ENCODE measurements at regions not wholly inside any gene's neighbourhood (a gene's known extent, or its start where the extent isn't known, plus 50 kb on each side); places are given as distances from the start of the nearest gene placed in this dataset.
"Not testable (repeated sequence)": the region's sequence is repeated elsewhere in the genome, so short reads cannot be mapped to it uniquely, and the experiment has no call there.

DNA sequence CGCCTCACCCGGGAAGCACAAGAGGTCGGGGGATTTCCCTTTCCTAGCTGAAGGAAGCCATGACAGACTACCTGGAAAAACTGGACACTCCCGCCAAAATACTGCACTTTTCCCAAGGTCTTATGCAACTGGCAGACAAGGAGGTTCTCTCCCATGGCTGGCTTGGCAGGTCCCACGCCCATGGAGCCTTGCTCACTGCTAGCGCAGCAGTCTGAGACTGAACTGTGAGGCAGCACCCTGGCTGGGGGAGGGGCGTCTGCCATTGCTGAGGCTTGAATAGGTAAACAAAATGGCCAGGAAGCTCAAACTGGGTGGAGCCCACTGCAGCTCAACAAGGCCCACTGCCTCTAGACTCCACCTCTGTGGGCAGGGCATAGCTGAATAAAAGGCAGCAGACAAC lies 92.1 kb downstream of the C4BPA start:
- H3K4me1 ChIP-seq; DNase-seq; intact Hi-C loops (cut with DNase I; ENCODE audit: low total_unique reads); H3K27ac ChIP-seq; H3K4me3 ChIP-seq; H3K27me3 ChIP-seq (replicated peaks in 1 of 7); H3K36me3 ChIP-seq: not testable (repeated sequence)
- peaks cover 0 to 18% (median 7%) of the 10 kb centered on the region in 8 donors for H3K9me3 ChIP-seq
- WGBS, 5 donors, result 86 to 98% (median 93%) methylated on average over 5 to 7 of the region's 7 CpGs

DNA sequence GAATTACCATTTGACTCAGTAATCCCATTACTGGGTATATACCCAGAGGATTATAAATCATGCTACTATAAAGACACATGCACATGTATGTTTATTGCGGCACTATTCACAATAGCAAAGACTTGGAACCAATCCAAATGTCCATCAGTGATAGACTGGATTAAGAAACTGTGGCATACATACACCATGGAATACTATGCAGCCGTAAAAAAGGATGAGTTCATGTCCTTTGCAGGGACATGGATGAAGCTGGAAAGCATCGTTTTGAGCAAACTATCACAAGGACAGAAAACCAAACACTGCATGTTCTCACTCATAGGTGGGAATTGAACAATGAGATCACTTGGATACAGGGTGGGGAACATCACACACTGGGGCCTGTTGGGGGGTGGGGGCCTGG lies 97.5 kb downstream of the C4BPA start:
- 81 to 100% (median 95%) methylated on average over 3 of the region's 3 CpGs for WGBS, 5 donors
- DNase-seq, result not testable (repeated sequence)

DNA sequence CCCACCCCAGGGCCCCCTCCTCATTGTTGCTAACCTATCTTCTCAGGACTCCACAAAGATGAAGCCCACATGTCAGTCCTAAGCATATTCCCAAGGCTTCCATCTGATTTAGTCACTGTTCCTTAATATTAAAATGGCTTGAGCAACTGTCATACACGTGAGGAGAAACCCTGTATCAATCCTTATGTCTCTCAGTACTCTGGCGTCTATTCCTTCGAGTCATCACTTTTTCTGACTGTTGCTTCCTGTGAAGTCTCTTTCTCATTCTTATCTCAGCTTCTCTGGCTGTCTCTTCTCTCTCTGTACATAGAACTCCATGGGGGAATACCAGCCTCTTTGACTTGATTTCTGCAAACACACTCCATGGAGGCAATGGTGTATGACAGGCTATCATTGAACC lies 98.4 kb downstream of the C4BPA start:
- WGBS, 5 donors, result 61 to 78% (median 66%) methylated on average over 3 of the region's 3 CpGs
- peaks cover 0 to 14% (median 0%) of the 10 kb centered on the region in 6 donors for H3K4me1 ChIP-seq

More for the DNA sequence above, 97.5 kb downstream of the C4BPA start:
- H3K27ac ChIP-seq; intact Hi-C loops (cut with DNase I; ENCODE audit: low total_unique reads); H3K27me3 ChIP-seq (replicated peaks in 1 of 7); H3K36me3 ChIP-seq; H3K4me3 ChIP-seq: not testable (repeated sequence)
- H3K9me3 ChIP-seq, result peaks cover 0 to 19% (median 10%) of the 10 kb centered on the region in 8 donors
- peaks cover 0 to 14% (median 0%) of the 10 kb centered on the region in 6 donors for H3K4me1 ChIP-seq

DNA sequence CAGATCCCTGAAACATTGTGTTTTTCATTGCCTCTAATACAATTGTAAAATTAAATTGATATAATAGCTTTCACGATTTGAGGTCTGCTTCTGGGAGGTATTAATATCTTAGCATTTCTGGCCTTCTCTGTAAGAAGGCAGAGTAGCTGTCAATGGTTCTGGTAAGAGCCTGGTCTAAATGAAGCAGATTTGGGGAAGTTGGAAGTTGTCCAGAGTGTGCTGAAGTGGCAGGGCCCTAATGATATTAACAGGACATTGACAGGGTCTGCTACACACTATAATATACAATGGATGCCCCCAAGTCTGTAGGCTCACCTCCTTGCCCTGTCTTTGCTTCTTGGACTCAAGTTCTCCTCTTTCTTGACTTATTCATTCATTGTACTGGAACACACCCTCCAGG lies 99.5 kb downstream of the C4BPA start:
- Histone ChIP-seq H3K36me3 (no peaks in the 10 kb centered on the region), H3K9me3 (peaks cover 0 to 23% (median 13%) of the 10 kb centered on the region in 8 donors), H3K4me1 (peaks cover 0 to 14% (median 0%) of the 10 kb centered on the region in 6 donors), H3K27me3 (replicated peaks in 1 of 7) (no peaks in the 10 kb centered on the region), H3K4me3 (no peak overlapping the region), H3K27ac (peak overlapping the region in 1 of 8 donors; percentile 27)
- no peak for DNase-seq
- intact Hi-C loops (cut with DNase I; ENCODE audit: low total_unique reads), result no loop called here
- 89 to 100% (median 93%) methylated on average over 1 of the region's 1 CpG for WGBS, 5 donors
- TF ChIP-seq, protein P1, sequence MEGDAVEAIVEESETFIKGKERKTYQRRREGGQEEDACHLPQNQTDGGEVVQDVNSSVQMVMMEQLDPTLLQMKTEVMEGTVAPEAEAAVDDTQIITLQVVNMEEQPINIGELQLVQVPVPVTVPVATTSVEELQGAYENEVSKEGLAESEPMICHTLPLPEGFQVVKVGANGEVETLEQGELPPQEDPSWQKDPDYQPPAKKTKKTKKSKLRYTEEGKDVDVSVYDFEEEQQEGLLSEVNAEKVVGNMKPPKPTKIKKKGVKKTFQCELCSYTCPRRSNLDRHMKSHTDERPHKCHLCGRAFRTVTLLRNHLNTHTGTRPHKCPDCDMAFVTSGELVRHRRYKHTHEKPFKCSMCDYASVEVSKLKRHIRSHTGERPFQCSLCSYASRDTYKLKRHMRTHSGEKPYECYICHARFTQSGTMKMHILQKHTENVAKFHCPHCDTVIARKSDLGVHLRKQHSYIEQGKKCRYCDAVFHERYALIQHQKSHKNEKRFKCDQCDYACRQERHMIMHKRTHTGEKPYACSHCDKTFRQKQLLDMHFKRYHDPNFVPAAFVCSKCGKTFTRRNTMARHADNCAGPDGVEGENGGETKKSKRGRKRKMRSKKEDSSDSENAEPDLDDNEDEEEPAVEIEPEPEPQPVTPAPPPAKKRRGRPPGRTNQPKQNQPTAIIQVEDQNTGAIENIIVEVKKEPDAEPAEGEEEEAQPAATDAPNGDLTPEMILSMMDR (IDR thresholded peaks at IDR 0.05 in 8 of 11, conservative IDR thresholded peaks at IDR 0.05 in 3 of 11), result no peak
- TF ChIP-seq POLR2A (IDR thresholded peaks at IDR 0.05) (no peak), POLR2AphosphoS5 (IDR thresholded peaks at IDR 0.05) (no peak)

More for the DNA sequence above, 98.4 kb downstream of the C4BPA start:
- no peak for DNase-seq
- Histone ChIP-seq H3K27ac (no peak overlapping the region), H3K27me3 (replicated peaks in 1 of 7) (no peaks in the 10 kb centered on the region), H3K4me3 (no peak overlapping the region), H3K9me3 (peaks cover 0 to 26% (median 16%) of the 10 kb centered on the region in 8 donors), H3K36me3 (no peaks in the 10 kb centered on the region)
- intact Hi-C loops (cut with DNase I; ENCODE audit: low total_unique reads), result no loop called here
- TF ChIP-seq POLR2AphosphoS5 (IDR thresholded peaks at IDR 0.05) (no peak), POLR2A (IDR thresholded peaks at IDR 0.05) (no peak)
- TF ChIP-seq, protein P1 (IDR thresholded peaks at IDR 0.05 in 8 of 11, conservative IDR thresholded peaks at IDR 0.05 in 3 of 11), result no peak

DNA sequence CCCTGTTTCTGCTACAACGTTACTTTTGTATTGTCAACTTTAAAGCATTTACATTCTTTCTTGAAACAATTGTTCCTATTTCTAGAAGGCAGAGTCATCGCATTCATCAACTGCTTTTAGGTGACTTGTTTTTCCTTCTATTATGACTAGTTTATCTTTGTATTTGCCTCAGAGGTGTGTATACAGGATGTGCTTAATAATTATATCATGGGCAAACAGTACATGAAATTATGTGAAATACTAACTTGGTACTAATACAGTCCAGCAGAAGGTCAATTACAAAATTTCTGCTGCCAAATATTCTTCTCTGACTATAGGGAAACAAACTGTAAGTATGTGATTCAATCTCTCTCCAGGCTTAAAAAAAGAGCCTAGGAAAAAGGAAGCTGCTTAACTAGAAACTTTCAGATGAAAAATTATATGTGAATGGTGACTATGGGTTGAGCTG lies 101.6 kb downstream of the C4BPA start:
- intact Hi-C loops (cut with DNase I; ENCODE audit: low total_unique reads), result no loop called here
- Histone ChIP-seq H3K4me3 (no peak overlapping the region), H3K36me3 (no peaks in the 10 kb centered on the region), H3K27ac (peak overlapping the region; percentile 57 to 79 (median 76)), H3K27me3 (replicated peaks in 1 of 7) (no peaks in the 10 kb centered on the region), H3K4me1 (peaks cover 0 to 14% (median 0%) of the 10 kb centered on the region in 6 donors), H3K9me3 (peaks cover 0 to 21% (median 8%) of the 10 kb centered on the region in 8 donors)
- TF ChIP-seq POLR2AphosphoS5 (IDR thresholded peaks at IDR 0.05), result no peak
- TF ChIP-seq, protein P1 (IDR thresholded peaks at IDR 0.05 in 8 of 11, conservative IDR thresholded peaks at IDR 0.05 in 3 of 11), result no peak
- no peak for TF ChIP-seq POLR2A (IDR thresholded peaks at IDR 0.05)
- WGBS, 5 donors, result 22 to 73% (median 36%) methylated on average over 2 of the region's 2 CpGs
- no peak for DNase-seq

DNA sequence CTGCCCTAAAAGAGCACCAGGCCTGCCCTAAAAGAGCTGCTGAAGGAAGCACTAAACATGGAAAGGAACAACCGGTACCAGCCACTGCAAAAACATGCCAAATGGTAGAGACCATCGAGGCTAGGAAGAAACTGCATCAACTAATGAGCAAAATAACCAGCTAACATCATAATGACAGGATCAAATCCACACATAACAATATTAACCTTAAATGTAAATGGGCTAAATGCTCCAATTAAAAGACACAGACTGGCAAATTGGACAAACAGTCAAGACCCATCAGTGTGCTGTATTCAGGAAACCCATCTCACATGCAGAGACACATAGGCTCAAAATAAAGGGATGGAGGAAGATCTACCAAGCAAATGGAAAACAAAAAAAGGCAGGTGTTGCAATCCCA lies 104.7 kb downstream of the C4BPA start:
- H3K4me3 ChIP-seq; H3K36me3 ChIP-seq; intact Hi-C loops (cut with DNase I; ENCODE audit: low total_unique reads); H3K27me3 ChIP-seq (replicated peaks in 1 of 7); DNase-seq; H3K27ac ChIP-seq: not testable (repeated sequence)
- WGBS, 5 donors, result 79 to 94% (median 89%) methylated on average over 2 of the region's 2 CpGs
- Histone ChIP-seq H3K9me3 (peaks cover 0 to 18% (median 7%) of the 10 kb centered on the region in 8 donors), H3K4me1 (peaks cover 0 to 14% (median 0%) of the 10 kb centered on the region in 6 donors)
